NCI-H460 (cell line): ENCODE measurements at regions not wholly inside any gene's neighbourhood (a gene's known extent, or its start where the extent isn't known, plus 50 kb on each side); places are given as distances from the start of the nearest gene placed in this dataset.

Experiments
- DNase-seq: peaks from one replicate; pipeline ENCODE4 v3.0.0-alpha.2; 2016; ENCODE audit warnings: low read depth; ENCODE audit errors: extremely low read depth

DNA sequence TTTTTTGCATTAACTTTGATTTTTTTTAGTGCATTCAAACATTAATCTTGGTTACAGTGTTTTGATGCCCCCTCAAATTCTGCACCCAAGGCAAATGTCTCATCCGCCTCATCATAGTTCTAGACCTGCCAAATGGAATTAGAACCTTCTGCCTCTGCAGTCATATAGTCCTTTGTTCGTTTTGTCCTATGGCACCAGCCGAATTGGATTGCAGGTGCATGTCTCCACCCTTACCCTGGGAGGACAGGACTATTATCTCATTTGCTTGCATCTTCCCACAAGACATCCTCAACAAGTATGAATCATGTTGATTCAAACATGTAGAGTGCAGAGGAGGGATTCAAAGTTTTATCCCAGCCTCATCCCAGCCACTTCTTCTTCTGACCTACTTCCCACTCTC is 579.1 kb downstream of the VRK1 start:
- no peak for DNase-seq

GRCh38 chr14:97377550-97377949 is 580.4 kb downstream of the VRK1 start:
- DNase-seq, result no peak

DNA sequence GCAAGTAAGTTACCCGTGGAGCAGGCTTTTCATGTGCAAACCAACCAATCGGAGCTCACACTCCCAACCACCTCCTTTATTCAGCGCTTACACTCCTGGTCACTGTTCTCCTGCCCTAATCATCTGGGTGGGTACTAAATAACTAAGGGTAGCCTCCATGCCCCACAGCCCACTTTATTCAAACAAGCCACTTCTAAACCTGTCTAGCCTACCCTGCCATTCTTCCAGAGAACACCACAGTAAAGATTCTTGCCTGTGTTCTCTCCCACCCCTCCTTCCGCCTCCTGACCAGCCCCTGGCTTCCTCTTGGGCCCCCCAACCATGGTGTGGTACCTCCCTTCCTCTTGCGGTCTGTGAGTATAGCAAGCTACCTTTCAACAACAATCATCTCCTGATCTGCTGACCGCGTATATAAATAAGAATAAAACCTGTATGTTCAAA is 581.9 kb downstream of the VRK1 start:
- no peak for DNase-seq

DNA sequence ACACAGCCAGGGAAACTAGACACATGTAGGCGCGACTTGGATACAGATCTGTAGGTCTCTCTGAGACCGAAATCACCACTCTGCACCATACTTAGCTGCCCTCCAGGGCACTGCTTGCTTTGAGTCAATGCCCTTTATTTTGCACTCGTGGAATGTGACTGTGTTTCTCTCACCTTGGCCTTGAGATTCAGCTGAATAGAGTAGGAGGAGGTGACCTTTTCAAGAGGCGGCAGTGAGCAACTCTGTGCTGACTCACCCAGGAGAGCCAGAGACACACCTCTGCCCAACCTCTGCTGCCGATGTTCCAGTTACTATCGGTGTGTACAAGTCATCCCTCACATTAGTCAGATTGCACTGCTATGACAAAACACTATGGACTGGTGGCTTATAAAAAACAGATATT is 583.4 kb downstream of the VRK1 start:
- no peak for DNase-seq

DNA sequence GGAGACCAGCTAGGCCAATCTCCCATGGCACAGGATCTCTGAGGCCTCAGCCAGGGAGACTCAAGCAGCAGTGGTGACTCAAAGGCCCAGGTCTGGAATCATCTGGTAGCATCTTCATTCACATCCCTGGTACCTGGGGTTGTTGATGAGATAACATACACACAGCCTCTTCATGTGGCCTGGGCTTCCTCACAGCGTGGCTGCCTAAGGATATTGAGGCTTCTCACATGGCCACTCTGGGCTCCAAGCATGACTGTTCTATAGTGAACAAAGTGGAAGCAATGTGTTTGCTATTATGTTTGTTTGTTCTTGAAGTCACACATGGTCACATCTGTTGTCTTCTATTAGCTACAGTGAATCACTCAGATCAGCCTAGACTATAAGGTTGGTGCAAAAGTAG is 584.1 kb downstream of the VRK1 start:
- DNase-seq, result no peak

DNA sequence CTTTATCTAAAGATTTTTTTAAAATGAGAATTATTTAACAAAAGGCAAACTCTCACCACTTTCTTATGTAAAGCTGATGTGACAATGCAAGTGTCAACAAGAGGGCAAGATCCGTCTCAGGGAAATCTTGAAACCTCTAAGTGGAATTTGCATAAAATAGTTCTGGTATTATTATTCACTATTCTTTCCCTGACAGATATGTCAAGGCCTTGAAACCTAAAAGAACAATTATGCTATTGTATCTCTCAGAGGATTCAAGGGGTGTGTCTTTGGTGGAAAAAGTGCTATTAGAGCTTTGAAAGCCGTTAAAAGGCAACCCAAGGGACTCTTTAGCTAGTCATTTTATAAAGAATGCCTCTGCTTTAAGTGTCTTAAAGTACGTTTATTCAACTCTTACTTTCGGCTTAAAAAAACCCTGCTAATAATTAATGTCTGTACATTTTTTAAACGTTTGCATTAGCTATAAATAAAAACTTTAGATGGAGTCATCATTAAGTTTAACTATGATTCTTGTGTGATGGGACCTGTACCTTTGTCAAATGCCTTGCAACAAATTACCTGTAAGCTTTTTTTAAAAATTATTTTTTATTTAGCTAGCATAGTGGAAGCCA is 585.5 kb downstream of the VRK1 start:
- no peak for DNase-seq

GRCh38 chr14:97385727-97386126 is 588.5 kb downstream of the VRK1 start:
- DNase-seq, result no peak

DNA sequence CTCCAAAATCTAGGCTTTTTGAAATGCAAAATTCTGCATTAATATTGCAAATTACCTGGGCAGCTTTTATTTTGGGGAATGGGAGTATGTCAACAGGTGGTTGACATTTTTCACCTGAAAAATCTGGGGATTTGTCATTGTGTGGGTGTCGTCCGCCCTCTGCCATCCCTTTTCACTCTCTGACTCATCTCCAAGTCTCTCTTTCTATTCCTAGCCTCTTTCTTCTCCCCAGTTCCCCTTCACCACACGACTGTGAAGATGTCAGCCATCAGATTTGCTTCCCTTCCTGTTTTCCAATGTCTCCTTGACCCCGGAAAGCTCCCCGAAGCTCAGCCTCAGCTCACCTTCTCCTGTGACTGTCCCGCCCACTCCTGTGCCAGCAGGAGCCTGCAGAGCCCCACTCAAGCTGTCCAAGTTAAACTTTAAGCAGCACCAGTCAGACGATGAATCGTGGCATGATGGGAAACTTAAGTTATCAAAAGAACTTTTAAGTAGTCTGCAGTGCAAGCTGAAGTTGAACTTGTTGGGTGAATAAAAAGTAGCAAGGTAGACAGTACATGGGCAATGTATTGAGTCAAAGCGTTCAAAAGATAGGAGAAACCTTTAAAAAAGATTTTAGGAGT is 590.2 kb downstream of the VRK1 start:
- no peak for DNase-seq

DNA sequence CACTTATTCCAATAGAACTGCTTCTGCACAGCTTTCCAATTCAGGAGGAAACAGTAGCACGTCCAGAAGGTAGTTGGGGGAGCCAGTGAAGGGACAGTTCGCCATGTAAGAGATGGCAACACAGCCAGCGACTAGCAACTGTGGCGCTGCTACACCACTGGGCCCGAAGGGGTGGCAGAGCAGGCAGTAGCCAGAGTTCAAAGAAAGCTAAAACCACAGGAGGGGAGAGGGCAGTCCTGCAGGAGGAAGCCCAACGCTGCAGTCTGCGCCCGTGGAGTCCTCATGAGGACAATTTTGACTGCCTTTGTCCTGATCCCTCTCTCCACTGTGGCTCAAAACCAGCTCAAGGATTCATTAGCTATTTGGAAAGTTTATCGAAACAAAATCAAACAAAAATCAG is 591.2 kb downstream of the VRK1 start:
- DNase-seq, result no peak

DNA sequence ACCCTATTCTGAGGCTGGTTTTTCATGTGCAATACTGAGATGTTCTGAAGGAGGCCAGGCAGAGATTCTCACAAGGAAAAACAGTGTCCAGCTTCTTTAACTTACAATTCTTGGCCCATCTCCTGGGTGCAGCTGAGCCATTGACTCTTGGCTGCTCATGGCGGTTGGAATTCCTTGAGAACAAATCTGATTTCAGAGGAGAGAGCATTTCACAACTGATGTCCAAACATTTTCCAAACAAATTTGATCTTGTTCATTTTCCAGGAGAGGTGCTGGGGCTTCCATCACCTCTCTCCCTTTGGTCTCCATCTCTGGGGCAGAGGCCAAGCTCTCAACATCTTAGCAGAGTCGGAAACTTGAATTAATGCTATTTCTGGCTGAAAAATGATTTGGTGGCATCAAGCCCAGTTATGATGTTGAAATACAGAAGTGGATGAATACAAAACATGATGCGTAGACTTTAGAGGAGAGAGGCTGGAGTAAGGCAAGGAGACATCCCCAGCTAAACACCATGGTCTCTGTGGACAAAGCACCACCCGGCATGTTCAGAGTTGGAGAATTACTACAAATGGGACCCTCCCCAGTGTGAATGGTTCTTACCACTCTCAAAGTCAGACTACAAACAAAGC is 593.0 kb downstream of the VRK1 start:
- DNase-seq, result no peak

DNA sequence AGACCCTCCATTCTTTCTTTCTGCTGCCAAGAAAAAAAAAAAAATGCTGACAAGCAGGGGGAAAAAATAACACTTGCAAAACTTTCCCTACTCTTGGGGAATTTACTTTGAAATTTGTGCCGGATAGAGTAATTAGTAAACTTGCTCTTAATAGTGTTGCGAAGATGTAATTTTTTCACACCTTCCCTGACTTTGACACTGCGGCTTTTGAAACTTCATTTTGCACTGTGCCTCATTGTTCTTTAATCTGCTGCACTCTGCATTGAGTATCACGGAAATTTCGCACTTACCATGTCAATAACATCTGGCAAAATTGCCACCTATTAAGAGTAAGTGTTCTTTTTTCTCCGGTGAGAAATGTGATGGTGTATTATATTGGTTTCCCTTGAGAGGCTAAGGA is 596.1 kb downstream of the VRK1 start:
- DNase-seq, result no peak

- DNase-seq, result no peak
Measured at GRCh38 chr14:97395068-97395467, 597.9 kb downstream of the VRK1 start.

GRCh38 chr14:97401714-97402113 is 604.5 kb downstream of the VRK1 start:
- DNase-seq, result no peak

- no peak for DNase-seq
Measured at GRCh38 chr14:97402279-97402678, 605.1 kb downstream of the VRK1 start.

DNA sequence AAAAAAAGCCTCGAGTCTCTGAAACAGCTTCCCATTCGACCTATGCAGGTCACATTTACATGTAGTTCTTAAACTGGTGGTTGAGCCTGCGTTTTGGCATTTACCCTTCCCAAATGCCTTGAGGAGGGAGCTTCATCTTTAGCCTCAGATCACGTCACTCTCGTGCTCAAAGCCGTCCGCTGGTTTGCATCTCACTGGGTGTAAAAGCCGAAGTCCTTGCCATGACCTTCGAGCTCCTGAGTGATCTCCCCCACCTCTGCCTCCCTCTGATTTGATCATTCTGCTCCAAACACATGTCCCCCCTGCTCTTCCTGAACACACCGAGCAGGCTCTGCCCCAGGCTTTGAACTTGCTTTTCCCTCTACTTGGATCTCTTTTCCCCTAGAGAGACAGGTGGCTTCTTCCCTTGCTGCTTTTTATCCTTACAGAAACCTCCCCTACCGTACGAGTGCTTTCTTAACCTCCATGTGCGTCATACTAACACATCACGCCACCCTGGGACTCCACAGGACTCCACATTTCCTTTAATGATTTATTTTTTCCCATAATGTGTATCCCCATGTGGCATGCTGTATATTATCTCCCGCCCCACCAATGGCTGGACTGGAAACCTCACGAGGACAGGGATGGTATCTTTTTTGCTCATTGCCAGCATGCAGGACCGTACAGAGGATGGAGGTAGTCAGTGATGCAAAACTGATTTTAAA is 610.7 kb downstream of the VRK1 start:
- no peak for DNase-seq

DNA sequence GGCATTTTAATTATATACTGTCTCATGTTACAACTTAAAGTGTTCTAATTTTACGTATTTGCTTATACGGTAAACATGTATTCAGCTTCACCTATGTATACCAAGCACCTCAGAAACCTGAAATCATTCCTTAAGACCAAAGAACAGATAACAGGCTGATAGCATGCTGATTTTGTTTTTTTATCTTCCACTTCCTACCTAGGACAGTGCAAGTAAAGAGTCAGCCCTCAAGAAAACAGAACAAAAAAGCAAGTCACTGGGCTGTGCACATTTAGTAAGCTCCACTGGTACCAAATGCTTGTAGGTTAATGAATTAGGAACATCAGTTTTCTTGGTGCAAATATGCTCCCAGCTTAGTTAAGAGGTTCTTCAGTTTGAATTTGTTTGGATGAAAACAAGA is 611.3 kb downstream of the VRK1 start:
- no peak for DNase-seq

- no peak for DNase-seq
Measured at GRCh38 chr14:97408937-97409815, 612.0 kb downstream of the VRK1 start.

- DNase-seq, result no peak
Measured at GRCh38 chr14:97410667-97411620, 613.8 kb downstream of the VRK1 start.

DNA sequence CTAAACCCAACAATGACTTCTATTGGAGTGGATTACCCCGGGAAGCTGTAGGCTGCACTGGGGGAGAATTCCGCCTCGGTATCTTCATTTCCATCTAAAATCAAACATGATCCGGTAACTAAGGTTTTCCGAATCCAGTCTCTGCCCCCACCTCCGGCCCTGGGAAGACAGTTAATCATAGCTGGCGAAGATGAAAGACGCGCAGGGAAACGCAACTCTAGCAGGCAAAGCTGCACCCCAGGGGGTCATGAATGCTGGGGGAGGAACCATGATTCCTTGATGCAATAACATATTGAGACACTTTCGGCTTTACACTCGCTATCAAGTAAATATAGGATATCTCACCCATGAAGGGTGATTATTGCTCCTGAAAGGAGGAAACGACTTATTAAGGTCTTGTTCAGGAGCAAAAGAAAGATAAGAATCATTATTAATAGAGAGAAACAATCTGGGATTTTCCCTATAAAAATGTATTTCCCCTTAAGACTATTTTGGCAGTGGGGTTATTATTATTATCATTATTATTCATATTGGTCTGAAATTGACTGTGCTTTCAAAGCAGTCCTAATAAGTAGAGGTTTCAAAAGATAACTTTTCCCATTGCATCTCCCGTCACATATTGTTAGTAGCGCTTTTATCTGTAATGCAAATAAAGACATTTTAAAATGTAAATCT is 614.9 kb downstream of the VRK1 start:
- DNase-seq, result no peak
